Trophoblast cell (in vitro differentiated cells and primary cell): ENCODE measurements at regions not wholly inside any gene's neighbourhood (a gene's known extent, or its start where the extent isn't known, plus 50 kb on each side); places are given as distances from the start of the nearest gene placed in this dataset.

Experiments
- DNase-seq, 2 donors: peaks; one replicate each; pipeline ENCODE4 v3.0.0-alpha.2; 2016
- H2AFZ ChIP-seq: 2 replicates; pipeline ENCODE4 v1.6.1; 2013; ENCODE audit warnings: low read length, moderate library complexity, mild to moderate bottlenecking; ENCODE audit not compliant: insufficient read depth, poor library complexity
- H2AK5ac ChIP-seq: 2 replicates; pipeline ENCODE4 v1.6.1; 2013; ENCODE audit warnings: mild to moderate bottlenecking, low read length
- H2BK120ac ChIP-seq: 2 replicates; pipeline ENCODE4 v1.6.1; 2013; ENCODE audit warnings: low read length, mild to moderate bottlenecking, moderate library complexity; ENCODE audit not compliant: insufficient read depth, poor library complexity
- H2BK12ac ChIP-seq: 2 replicates; pipeline ENCODE4 v1.6.1; 2013; ENCODE audit warnings: mild to moderate bottlenecking, low read length, moderate library complexity
- H2BK5ac ChIP-seq: 2 replicates; pipeline ENCODE4 v1.6.1; 2013; ENCODE audit warnings: low read length, low read depth, moderate library complexity, mild to moderate bottlenecking; ENCODE audit not compliant: poor library complexity
- H3K14ac ChIP-seq: 2 replicates; pipeline ENCODE4 v1.6.1; 2013; ENCODE audit warnings: mild to moderate bottlenecking, low read length
- H3K18ac ChIP-seq: 2 replicates; pipeline ENCODE4 v1.6.1; 2013; ENCODE audit warnings: mild to moderate bottlenecking, low read length
- H3K23ac ChIP-seq: 2 replicates; pipeline ENCODE4 v1.6.1; 2013; ENCODE audit warnings: low read length
- H3K27ac ChIP-seq: 2 replicates; pipeline ENCODE4 v1.5.1; 2013; ENCODE audit warnings: low read depth, mild to moderate bottlenecking, inconsistent platforms, low read length, moderate library complexity
- H3K27me3 ChIP-seq: 2 replicates; pipeline ENCODE4 v1.6.1; 2013; ENCODE audit warnings: inconsistent platforms, mild to moderate bottlenecking, low read length, moderate library complexity; ENCODE audit not compliant: insufficient read depth
- H3K36me3 ChIP-seq, 2 experiments: 1 replicate in 1 of 2; 2 replicates in 1 of 2; pipeline ENCODE4 v1.6.1; 2013; ENCODE audit warnings: low read length in 2 of 2, mild to moderate bottlenecking in 2 of 2, moderate library complexity in 1 of 2; ENCODE audit not compliant: insufficient read depth in 2 of 2, control insufficient read depth in 1 of 2
- H3K4ac ChIP-seq: 2 replicates; pipeline ENCODE4 v1.6.1; 2013; ENCODE audit warnings: low read depth, mild to moderate bottlenecking, low read length, moderate library complexity
- H3K4me1 ChIP-seq, 2 experiments: 1 replicate in 1 of 2; 2 replicates in 1 of 2; pipeline ENCODE4 v1.6.1; 2013; ENCODE audit warnings: low read length in 2 of 2, mild to moderate bottlenecking in 2 of 2, moderate library complexity in 1 of 2; ENCODE audit not compliant: insufficient read depth in 2 of 2, control insufficient read depth in 1 of 2
- H3K4me2 ChIP-seq: 2 replicates; pipeline ENCODE4 v1.6.1; 2013; ENCODE audit warnings: inconsistent platforms, mild to moderate bottlenecking, low read length, moderate library complexity
- H3K4me3 ChIP-seq: 2 replicates; pipeline ENCODE4 v1.5.1; 2013; ENCODE audit warnings: mild to moderate bottlenecking, low read depth, low read length, inconsistent platforms
- H3K79me1 ChIP-seq: one replicate; pipeline ENCODE4 v1.6.1; 2013; ENCODE audit warnings: low read length
- H3K79me2 ChIP-seq: 2 replicates; pipeline ENCODE4 v1.6.1; 2013; ENCODE audit warnings: low read length, mild to moderate bottlenecking; ENCODE audit not compliant: control insufficient read depth, insufficient read depth, poor library complexity
- H3K9ac ChIP-seq: 2 replicates; pipeline ENCODE4 v1.6.1; 2013; ENCODE audit warnings: mild to moderate bottlenecking, low read length
- H3K9me3 ChIP-seq: 2 replicates; pipeline ENCODE4 v1.6.1; 2013; ENCODE audit warnings: low read depth, mild to moderate bottlenecking, control low read depth, inconsistent platforms, low read length; ENCODE audit not compliant: insufficient read depth
- H4K12ac ChIP-seq: 2 replicates; pipeline ENCODE4 v1.6.1; 2013; ENCODE audit warnings: low read depth, mild to moderate bottlenecking, low read length, moderate library complexity
- H4K8ac ChIP-seq: 2 replicates; pipeline ENCODE4 v1.6.1; 2013; ENCODE audit warnings: low read depth, mild to moderate bottlenecking, low read length, moderate library complexity
- H4K91ac ChIP-seq: one replicate; pipeline ENCODE4 v1.6.1; 2013; ENCODE audit warnings: low read depth, mild to moderate bottlenecking, low read length, moderate library complexity
- WGBS: extraction: QIAGEN DNeasy Blood & Tissue Kit; methylation state at CpG from one replicate; pipeline ENCODE4 v1.1.7; 2013; ENCODE audit warnings: missing lambda C conversion rate; ENCODE audit not compliant: insufficient read length, insufficient coverage; ENCODE audit errors: extremely low coverage; 5-methylcytosine and 5-hydroxymethylcytosine counted together

- Histone ChIP-seq H3K9me3 (no peaks in the 10 kb centered on the region), H3K23ac (no peak overlapping the region), H3K18ac (no peak overlapping the region), H2AK5ac (no peak overlapping the region), H3K27me3 (no peaks in the 10 kb centered on the region), H3K4ac (no peak overlapping the region), H2AFZ (no peak overlapping the region), H3K4me1 (no peaks in the 10 kb centered on the region), H3K79me2 (no peaks in the 10 kb centered on the region), H2BK120ac (no peak overlapping the region), H3K14ac (no peak overlapping the region), H4K12ac (no peak overlapping the region), H2BK12ac (no peak overlapping the region), H4K8ac (no peak overlapping the region), H3K79me1 (no peaks in the 10 kb centered on the region), H3K9ac (no peak overlapping the region), H2BK5ac (no peak overlapping the region), H3K27ac (no peak overlapping the region), H3K4me2 (no peak overlapping the region), H4K91ac (no peak overlapping the region), H3K4me3 (no peak overlapping the region), H3K36me3 (no peaks in the 10 kb centered on the region)
- no CpG with 5 or more reads among the region's 2 CpGs for WGBS
- no peak for DNase-seq
Observed at GRCh38 chr5:53820119-53820801, 259.8 kb downstream of the NDUFS4 start.

- Histone ChIP-seq H3K4me2 (no peak overlapping the region), H3K79me2 (no peaks in the 10 kb centered on the region), H2BK12ac (no peak overlapping the region), H3K4ac (no peak overlapping the region), H3K9ac (no peak overlapping the region), H2AK5ac (no peak overlapping the region), H4K12ac (no peak overlapping the region), H3K9me3 (no peaks in the 10 kb centered on the region), H3K4me3 (no peak overlapping the region), H3K36me3 (no peaks in the 10 kb centered on the region), H4K8ac (no peak overlapping the region), H3K79me1 (no peaks in the 10 kb centered on the region), H3K14ac (no peak overlapping the region), H4K91ac (no peak overlapping the region), H3K27ac (no peak overlapping the region), H3K27me3 (no peaks in the 10 kb centered on the region), H3K18ac (no peak overlapping the region), H2AFZ (no peak overlapping the region), H2BK120ac (no peak overlapping the region), H3K23ac (no peak overlapping the region), H3K4me1 (no peaks in the 10 kb centered on the region), H2BK5ac (no peak overlapping the region)
- WGBS, result no CpG with 5 or more reads among the region's 3 CpGs
- no peak for DNase-seq
Observed at GRCh38 chr5:53820802-53821171, 260.3 kb downstream of the NDUFS4 start.

GRCh38 chr5:53825016-53825415, 264.6 kb downstream of the NDUFS4 start:
- Histone ChIP-seq H3K4me1 (no peaks in the 10 kb centered on the region), H3K23ac (no peak overlapping the region), H3K18ac (no peak overlapping the region), H2AFZ (no peak overlapping the region), H4K91ac (no peak overlapping the region), H2BK5ac (no peak overlapping the region), H3K27me3 (no peaks in the 10 kb centered on the region), H3K27ac (no peak overlapping the region), H4K12ac (no peak overlapping the region), H3K9ac (no peak overlapping the region), H3K79me2 (no peaks in the 10 kb centered on the region), H2BK120ac (no peak overlapping the region), H2AK5ac (no peak overlapping the region), H3K4ac (no peak overlapping the region), H3K36me3 (no peaks in the 10 kb centered on the region), H2BK12ac (no peak overlapping the region), H4K8ac (no peak overlapping the region), H3K9me3 (no peaks in the 10 kb centered on the region), H3K79me1 (no peaks in the 10 kb centered on the region), H3K4me2 (no peak overlapping the region), H3K4me3 (no peak overlapping the region), H3K14ac (no peak overlapping the region)
- no peak for DNase-seq
- WGBS, result no CpG with 5 or more reads among the region's 5 CpGs

- WGBS, result no CpG with 5 or more reads among the region's 2 CpGs
- no peak overlapping the region for H2BK5ac ChIP-seq
Observed at GRCh38 chr5:53825926-53826325, 265.5 kb downstream of the NDUFS4 start.

More at GRCh38 chr5:53825926-53826325, 265.5 kb downstream of the NDUFS4 start:
- H2BK120ac ChIP-seq, result no peak overlapping the region
- H4K91ac ChIP-seq, result no peak overlapping the region
- DNase-seq, result no peak
- H3K14ac ChIP-seq, result no peak overlapping the region
- H3K4ac ChIP-seq, result no peak overlapping the region
- H4K8ac ChIP-seq, result no peak overlapping the region
- no peak overlapping the region for H3K9ac ChIP-seq
- no peak overlapping the region for H2AFZ ChIP-seq
- H3K4me2 ChIP-seq, result no peak overlapping the region
- H3K4me3 ChIP-seq, result no peak overlapping the region
- H3K4me1 ChIP-seq, result no peaks in the 10 kb centered on the region
- H3K23ac ChIP-seq, result no peak overlapping the region
- no peak overlapping the region for H2BK12ac ChIP-seq
- no peak overlapping the region for H4K12ac ChIP-seq
- no peaks in the 10 kb centered on the region for H3K27me3 ChIP-seq
- H3K36me3 ChIP-seq, result no peaks in the 10 kb centered on the region
- H3K79me2 ChIP-seq, result no peaks in the 10 kb centered on the region
- H3K27ac ChIP-seq, result no peak overlapping the region
- H2AK5ac ChIP-seq, result no peak overlapping the region
- no peaks in the 10 kb centered on the region for H3K9me3 ChIP-seq
- no peak overlapping the region for H3K18ac ChIP-seq
- H3K79me1 ChIP-seq, result no peaks in the 10 kb centered on the region
